K562 (cell line): ENCODE measurements at regions not wholly inside any gene's neighbourhood (a gene's known extent, or its start where the extent isn't known, plus 50 kb on each side); places are given as distances from the start of the nearest gene placed in this dataset.

Experiments
- ATAC-seq: fragments of 200-7000 bp; cut with Tn5 transposase; 3 replicates; pipeline ENCODE4 v1.9.1; 2020; ENCODE audit warnings: moderate library complexity
- BruUV-seq: library from RNA; stranded (reverse); fragments of 400-500 nt; replicated peaks from 2 replicates; lab custom pipeline; 2021; lab: Mats Ljungman, UMichigan
- CTCF ChIA-PET: fragments of 300-600 bp; formaldehyde crosslinking; extraction: SDS; loops from one replicate; lab custom pipeline; 2021; ENCODE audit warnings: low intra/inter-chr PET ratio; lab: Yijun Ruan, JAX
- POLR2A ChIA-PET: fragments of 300-600, 350-650 bp; sonication (Branson Sonifier 250); formaldehyde crosslinking; extraction: SDS; loops from one replicate; lab custom pipeline; 2021; ENCODE audit warnings: antibody characterized with exemption, inconsistent platforms; lab: Yijun Ruan, JAX
- DNase-seq, 4 experiments: peaks; one replicate each; pipeline versions ENCODE4 v3.0.0 to v3.0.0-alpha.2; 2011 to 2018; ENCODE audit warnings: low spot score in 3 of 4, mixed read lengths in 3 of 4; ENCODE audit errors: extremely low read depth in 1 of 4
- FAIRE-seq: peaks from 2 replicates; lab custom pipeline; 2011; peaks lifted over from hg19 to GRCh38; lab: Jason Lieb, UNC
- H2AFZ ChIP-seq: 2 replicates; pipeline ENCODE4 v1.6.0; 2011; ENCODE audit warnings: low read depth, low read length, control low read depth, inconsistent platforms
- H3K27ac ChIP-seq: fragments of 200-600 bp; 3 replicates; pipeline ENCODE4 v1.8.0; 2011; ENCODE audit warnings: low read depth, mild to moderate bottlenecking, control low read depth, inconsistent platforms, low read length, moderate library complexity, mixed read lengths; ENCODE audit errors: extremely low read depth
- H3K27me3 ChIP-seq, 2 experiments: fragments of 300-600 bp in 1 of 2; 2 replicates in 1 of 2; 3 replicates in 1 of 2; pipeline versions ENCODE4 v1.6.0 to v1.8.0; 2011; ENCODE audit warnings: inconsistent platforms in 2 of 2, low read length in 2 of 2, mild to moderate bottlenecking in 1 of 2, mixed read lengths in 1 of 2, moderate library complexity in 1 of 2; ENCODE audit not compliant: control insufficient read depth in 2 of 2, insufficient read depth in 2 of 2
- H3K36me3 ChIP-seq: fragments of 300-600 bp; 3 replicates; pipeline ENCODE4 v1.8.0; 2011; ENCODE audit warnings: mild to moderate bottlenecking, low read length, inconsistent platforms; ENCODE audit not compliant: control insufficient read depth, insufficient read depth
- H3K4me1 ChIP-seq, 2 experiments: fragments of 200-600 bp in 1 of 2; replicated peaks in 1 of 2; 2 replicates in 1 of 2; 3 replicates in 1 of 2; pipeline versions ENCODE4 v1.5.1 to v1.8.0; 2011; ENCODE audit warnings: inconsistent platforms in 2 of 2, low read length in 2 of 2, mild to moderate bottlenecking in 1 of 2, mixed read lengths in 1 of 2, moderate library complexity in 1 of 2; ENCODE audit not compliant: control insufficient read depth in 2 of 2, insufficient read depth in 2 of 2
- H3K4me2 ChIP-seq: 2 replicates; pipeline ENCODE4 v1.6.1; 2011; ENCODE audit warnings: low read length, control low read depth, inconsistent platforms, mixed read lengths; ENCODE audit not compliant: insufficient read depth
- H3K4me3 ChIP-seq: fragments of 200-600 bp; sonication (generic), shearing (Covaris generic); 2 replicates; pipeline ENCODE4 v1.5.1; 2016; ENCODE audit warnings: control low read depth, inconsistent platforms
- H3K79me2 ChIP-seq: fragments of 200-600 bp; 3 replicates; pipeline ENCODE4 v1.8.0; 2011; ENCODE audit warnings: low read length, inconsistent platforms; ENCODE audit not compliant: control insufficient read depth, insufficient read depth
- H3K9ac ChIP-seq, 2 experiments: 2 replicates each; pipeline versions ENCODE4 v1.6.0 to v1.6.1; 2011; ENCODE audit warnings: low read depth in 2 of 2, low read length in 2 of 2, control low read depth in 1 of 2, inconsistent platforms in 1 of 2, mild to moderate bottlenecking in 1 of 2, mixed read lengths in 1 of 2; ENCODE audit not compliant: insufficient read depth in 1 of 2
- H3K9me1 ChIP-seq: one replicate; pipeline ENCODE4 v1.6.0; 2011; ENCODE audit warnings: inconsistent platforms, mild to moderate bottlenecking, low read length, moderate library complexity; ENCODE audit not compliant: control insufficient read depth, insufficient read depth
- H3K9me3 ChIP-seq: replicated peaks from 2 replicates; pipeline ENCODE4 v1.5.1; 2011; ENCODE audit warnings: low read depth, low read length, inconsistent platforms; ENCODE audit not compliant: control insufficient read depth, insufficient read depth
- H4K20me1 ChIP-seq: replicated peaks from 2 replicates; pipeline ENCODE4 v1.6.1; 2011; ENCODE audit warnings: low read length, inconsistent platforms, mixed read lengths; ENCODE audit not compliant: control insufficient read depth, insufficient read depth
- ARHGAP35 ChIP-seq: fragments of 450-650 bp; IDR thresholded peaks from 2 replicates; pipeline ENCODE4 v1.6.1; 2018; ENCODE audit not compliant: partially characterized antibody
- DNMT1 ChIP-seq: fragments of 450-650 bp; IDR thresholded peaks from 2 replicates; pipeline ENCODE4 v1.6.1; 2016; ENCODE audit warnings: antibody characterized with exemption, mild to moderate bottlenecking
- MAFG ChIP-seq: fragments of 450-650 bp; conservative IDR thresholded peaks from 2 replicates; pipeline ENCODE4 v1.6.1; 2016; ENCODE audit warnings: missing genetic modification characterization, missing compliant biosample characterization
- POLR2B ChIP-seq: fragments of 450-650 bp; IDR thresholded peaks from 2 replicates; pipeline ENCODE4 v1.6.1; 2018; ENCODE audit warnings: low read depth; ENCODE audit not compliant: partially characterized antibody
- SMARCC2 ChIP-seq: fragments of 450-650 bp; IDR thresholded peaks from 2 replicates; pipeline ENCODE4 v1.6.1; 2017; ENCODE audit warnings: antibody characterized with exemption, moderate library complexity, mild to moderate bottlenecking, low read depth
- TAF15 ChIP-seq: fragments of 200-400 bp; formaldehyde crosslinking; IDR thresholded peaks from 2 replicates; pipeline ENCODE4 v1.6.1; 2017; ENCODE audit warnings: mild to moderate bottlenecking, low read depth, low read length, moderate library complexity
- ZNF232 ChIP-seq: sonication (generic); formaldehyde crosslinking; IDR thresholded peaks from 2 replicates; pipeline ENCODE4 v1.8.0; 2022; ENCODE audit warnings: mild to moderate bottlenecking, missing genetic modification reagents
- ZNF584 ChIP-seq: fragments of 200-800 bp; sonication (Bioruptor generic); IDR thresholded peaks from 2 replicates; pipeline ENCODE4 v1.6.1; 2016; ENCODE audit warnings: low read depth, mild to moderate bottlenecking, missing genetic modification characterization, missing compliant biosample characterization
- in situ Hi-C: fragments of 300-500 bp; cut with MboI; formaldehyde crosslinking; loops from 4 replicates; pipeline ENCODE4 v1.15.0; 2018; ENCODE audit warnings: inconsistent platforms, mixed read lengths
- intact Hi-C: fragments of 100-400 bp; cut with micrococcal nuclease; formaldehyde crosslinking; loops from 2 replicates; pipeline ENCODE4 v1.14.2; 2022
- TF ChIP-seq, protein P1 (sequence below): sonication (generic); formaldehyde crosslinking; IDR thresholded peaks from 2 replicates; pipeline ENCODE4 v1.8.1; 2023; ENCODE audit warnings: mild to moderate bottlenecking, missing genetic modification reagents
- TF ChIP-seq, protein P2 (sequence below): fragments of 250-450 bp; sonication (Bioruptor Pico); IDR thresholded peaks from 2 replicates; pipeline ENCODE4 v1.5.0; 2021; ENCODE audit warnings: mild to moderate bottlenecking, moderate library complexity

DNA sequence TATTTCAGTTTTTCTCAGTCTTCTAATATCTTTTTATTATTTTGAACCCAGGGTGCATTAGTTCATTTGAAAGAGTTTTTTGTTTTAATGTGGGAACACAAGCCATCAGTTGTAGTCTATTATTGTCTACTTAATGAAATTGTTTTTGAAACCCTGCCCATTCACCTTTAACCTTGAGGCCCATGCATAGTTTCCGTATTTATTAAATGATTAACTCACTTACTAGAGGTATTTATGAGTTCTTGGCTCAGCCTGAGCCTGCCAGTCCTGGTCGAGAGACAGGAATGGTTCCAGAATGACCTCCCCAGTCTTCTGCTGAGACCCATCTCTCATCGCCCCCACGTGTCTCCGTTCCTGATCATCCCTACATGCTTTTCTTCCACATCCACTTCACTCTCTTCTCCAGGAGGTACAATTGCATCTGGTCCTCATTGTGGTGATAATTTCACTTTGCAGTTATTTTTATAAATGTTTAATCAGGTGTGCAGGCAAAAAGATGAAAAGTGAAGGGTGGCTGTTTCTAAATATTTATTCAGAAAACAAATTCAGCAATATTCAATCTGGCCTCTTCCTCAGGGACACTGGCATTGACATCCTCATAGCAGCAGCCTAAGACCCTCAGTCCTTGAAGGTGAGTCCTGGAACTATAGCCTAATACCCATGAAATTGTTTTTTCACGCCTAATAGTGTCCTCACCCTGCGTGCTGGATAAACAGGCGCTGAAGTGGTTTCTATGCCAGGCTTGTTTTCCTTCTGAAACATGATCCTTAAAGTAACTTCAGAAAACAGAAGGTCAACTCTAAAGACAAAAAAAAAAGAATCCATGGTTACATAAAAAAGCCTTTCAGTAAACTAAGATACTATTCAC, 112.8 kb downstream of the KDR start (continued):
- no peak for TF ChIP-seq TAF15
- TF ChIP-seq MAFG (tag): no peak
- TF ChIP-seq, all 486 proteins: peak for 0

DNA sequence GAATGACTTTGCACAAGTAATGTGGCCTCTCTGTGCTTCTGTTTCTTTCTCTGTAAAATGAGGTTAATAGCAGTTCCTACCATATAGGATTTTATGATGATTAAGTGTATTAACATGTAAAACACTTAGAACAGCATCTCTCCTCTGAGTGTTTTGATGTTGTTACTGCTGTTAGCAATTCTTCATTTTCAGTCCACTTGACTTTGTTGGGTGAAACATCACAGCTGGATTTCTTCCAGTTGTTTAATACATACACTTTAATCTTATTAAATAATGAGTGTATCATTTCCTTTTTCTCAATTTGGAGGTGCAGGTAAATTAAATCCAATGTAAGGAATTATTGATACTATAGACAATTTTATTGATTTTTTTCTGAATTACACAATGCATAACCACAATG, 113.6 kb downstream of the KDR start:
- ATAC-seq: no peak
- ChIA-PET POLR2A (no interaction called here), CTCF (no interaction called here)
- H4K20me1 ChIP-seq: no peaks in the 10 kb centered on the region
- H3K79me2 ChIP-seq: no peaks in the 10 kb centered on the region
- no peak overlapping the region for H3K9ac ChIP-seq
- H3K9me1 ChIP-seq: no peaks in the 10 kb centered on the region
- FAIRE-seq: no peak
- TF ChIP-seq ZNF584 (no peak), POLR2B (no peak)
- no peaks in the 10 kb centered on the region for H3K4me1 ChIP-seq
- no peaks in the 10 kb centered on the region for H3K9me3 ChIP-seq
- H3K4me2 ChIP-seq: no peak overlapping the region
- no TSS peak for BruUV-seq
- in situ Hi-C loops (no loop called here), intact Hi-C loops (no loop called here)
- no peak overlapping the region for H3K27ac ChIP-seq
- no peak for DNase-seq
- no peak overlapping the region for H3K4me3 ChIP-seq
- H3K27me3 ChIP-seq: no peaks in the 10 kb centered on the region
- H3K36me3 ChIP-seq: no peaks in the 10 kb centered on the region
- no peak overlapping the region for H2AFZ ChIP-seq

DNA sequence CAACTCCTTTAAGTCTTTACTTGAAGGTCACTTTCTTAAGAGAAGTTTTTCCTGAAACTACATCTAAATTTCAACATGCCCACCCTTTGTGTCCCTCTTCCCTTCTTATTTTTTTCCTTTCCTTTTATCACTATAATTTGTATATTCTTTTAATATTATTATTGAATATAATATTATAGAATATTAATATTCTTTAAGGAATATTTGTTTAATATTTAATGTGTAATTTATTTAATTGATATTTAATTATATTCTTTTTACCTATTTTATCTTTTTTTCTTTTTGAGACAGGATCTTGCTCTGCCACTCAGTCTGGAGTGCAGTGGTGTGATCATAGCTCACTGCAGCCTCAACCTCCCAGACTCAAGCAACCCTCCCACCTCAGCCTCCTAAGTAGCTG, 114.8 kb downstream of the KDR start:
- Histone ChIP-seq H3K27me3 (no peaks in the 10 kb centered on the region), H3K9me1 (no peaks in the 10 kb centered on the region), H3K79me2 (no peaks in the 10 kb centered on the region), H4K20me1 (no peaks in the 10 kb centered on the region), H3K27ac (no peak overlapping the region), H2AFZ (no peak overlapping the region), H3K4me3 (no peak overlapping the region), H3K4me2 (no peak overlapping the region), H3K9me3 (no peaks in the 10 kb centered on the region), H3K9ac (no peak overlapping the region), H3K36me3 (no peaks in the 10 kb centered on the region), H3K4me1 (no peaks in the 10 kb centered on the region)
- no TSS peak for BruUV-seq
- intact Hi-C loops (no loop called here), in situ Hi-C loops (no loop called here)
- no peak for DNase-seq
- ChIA-PET CTCF (no interaction called here), POLR2A (no interaction called here)
- no peak for ATAC-seq
- no peak for FAIRE-seq
- TF ChIP-seq SMARCC2 (no peak), ZNF232 (CRISPR knock-in tag) (no peak), ARHGAP35 (no peak), DNMT1 (no peak)
- TF ChIP-seq, protein P1, sequence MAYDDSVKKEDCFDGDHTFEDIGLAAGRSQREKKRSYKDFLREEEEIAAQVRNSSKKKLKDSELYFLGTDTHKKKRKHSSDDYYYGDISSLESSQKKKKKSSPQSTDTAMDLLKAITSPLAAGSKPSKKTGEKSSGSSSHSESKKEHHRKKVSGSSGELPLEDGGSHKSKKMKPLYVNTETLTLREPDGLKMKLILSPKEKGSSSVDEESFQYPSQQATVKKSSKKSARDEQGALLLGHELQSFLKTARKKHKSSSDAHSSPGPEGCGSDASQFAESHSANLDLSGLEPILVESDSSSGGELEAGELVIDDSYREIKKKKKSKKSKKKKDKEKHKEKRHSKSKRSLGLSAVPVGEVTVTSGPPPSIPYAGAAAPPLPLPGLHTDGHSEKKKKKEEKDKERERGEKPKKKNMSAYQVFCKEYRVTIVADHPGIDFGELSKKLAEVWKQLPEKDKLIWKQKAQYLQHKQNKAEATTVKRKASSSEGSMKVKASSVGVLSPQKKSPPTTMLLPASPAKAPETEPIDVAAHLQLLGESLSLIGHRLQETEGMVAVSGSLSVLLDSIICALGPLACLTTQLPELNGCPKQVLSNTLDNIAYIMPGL (CRISPR knock-in tag): no peak
- TF ChIP-seq, protein P2, sequence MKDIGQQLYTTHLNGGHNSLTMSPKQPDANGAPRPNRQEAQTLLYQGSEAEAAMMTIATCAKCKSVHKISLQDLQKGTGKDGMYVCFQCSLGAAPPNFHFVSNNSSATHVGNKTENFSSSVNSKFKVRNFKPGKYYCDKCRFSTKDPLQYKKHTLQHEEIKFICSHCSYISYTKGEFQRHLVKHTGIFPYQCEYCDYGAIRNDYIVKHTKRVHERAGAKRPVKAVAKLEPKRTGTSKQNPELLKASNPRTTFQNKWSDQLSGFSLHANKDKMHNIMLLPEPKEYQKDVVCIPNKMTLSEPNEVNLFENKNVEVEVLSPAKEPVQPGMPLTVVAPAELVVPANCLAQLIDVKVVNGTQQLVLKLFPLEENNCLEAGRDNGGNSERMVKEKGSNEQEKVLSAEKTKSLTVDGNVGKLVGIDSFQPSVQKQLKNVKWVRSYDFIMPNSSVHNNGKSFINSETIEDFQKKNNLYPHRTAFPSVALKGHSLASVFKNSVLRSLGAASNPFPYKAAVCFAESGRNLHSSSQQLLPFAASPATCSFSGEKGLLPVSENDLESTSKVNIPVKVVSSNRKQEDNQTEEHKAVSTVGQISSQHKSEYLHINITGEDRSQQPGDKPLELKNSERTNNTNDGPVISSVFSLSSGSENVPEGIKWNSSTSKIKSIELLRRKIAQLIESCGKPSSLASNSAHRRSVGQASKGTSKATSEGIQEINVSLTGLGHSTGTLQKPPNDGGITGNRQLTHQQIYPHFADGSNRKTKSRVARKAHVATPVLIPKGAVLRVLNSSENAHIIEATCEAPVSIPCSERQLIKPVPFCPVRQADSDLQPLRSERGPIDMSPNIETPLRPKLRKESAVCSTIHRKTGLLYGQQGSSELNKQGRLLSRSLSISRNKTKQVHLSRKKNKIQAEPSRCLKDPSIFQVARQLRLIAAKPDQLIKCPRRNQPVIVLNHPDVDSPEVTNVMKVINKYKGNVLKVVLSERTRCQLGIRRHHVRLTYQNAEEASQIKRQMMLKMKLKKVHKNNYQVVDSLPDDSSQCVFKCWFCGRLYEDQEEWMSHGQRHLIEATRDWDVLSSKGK (CRISPR knock-in tag): no peak
